ENCODE measurements at regions not wholly inside any gene's neighbourhood (a gene's known extent, or its start where the extent isn't known, plus 50 kb on each side); places are given as distances from the start of the nearest gene placed in this dataset.

DNA sequence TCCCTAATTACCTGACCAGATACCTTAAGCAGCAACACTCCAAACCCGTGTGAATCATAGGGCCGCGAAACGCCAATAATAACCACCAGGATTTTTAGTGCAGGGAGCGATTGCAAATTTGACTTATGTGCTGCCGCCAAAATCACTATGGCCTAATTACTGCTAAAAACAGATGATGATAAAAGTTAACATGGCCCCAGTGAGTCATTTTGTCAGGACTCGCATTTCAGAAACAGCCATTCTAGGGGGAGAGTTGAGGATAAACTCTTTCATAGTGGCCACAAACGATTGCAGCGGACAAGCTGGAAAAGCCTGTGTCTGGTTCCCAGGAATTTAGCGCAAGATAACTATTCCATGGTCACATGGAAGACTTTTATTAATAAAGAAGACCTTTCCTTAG lies 103.4 kb downstream of the HLX start:
- TF ChIP-seq, protein P1, sequence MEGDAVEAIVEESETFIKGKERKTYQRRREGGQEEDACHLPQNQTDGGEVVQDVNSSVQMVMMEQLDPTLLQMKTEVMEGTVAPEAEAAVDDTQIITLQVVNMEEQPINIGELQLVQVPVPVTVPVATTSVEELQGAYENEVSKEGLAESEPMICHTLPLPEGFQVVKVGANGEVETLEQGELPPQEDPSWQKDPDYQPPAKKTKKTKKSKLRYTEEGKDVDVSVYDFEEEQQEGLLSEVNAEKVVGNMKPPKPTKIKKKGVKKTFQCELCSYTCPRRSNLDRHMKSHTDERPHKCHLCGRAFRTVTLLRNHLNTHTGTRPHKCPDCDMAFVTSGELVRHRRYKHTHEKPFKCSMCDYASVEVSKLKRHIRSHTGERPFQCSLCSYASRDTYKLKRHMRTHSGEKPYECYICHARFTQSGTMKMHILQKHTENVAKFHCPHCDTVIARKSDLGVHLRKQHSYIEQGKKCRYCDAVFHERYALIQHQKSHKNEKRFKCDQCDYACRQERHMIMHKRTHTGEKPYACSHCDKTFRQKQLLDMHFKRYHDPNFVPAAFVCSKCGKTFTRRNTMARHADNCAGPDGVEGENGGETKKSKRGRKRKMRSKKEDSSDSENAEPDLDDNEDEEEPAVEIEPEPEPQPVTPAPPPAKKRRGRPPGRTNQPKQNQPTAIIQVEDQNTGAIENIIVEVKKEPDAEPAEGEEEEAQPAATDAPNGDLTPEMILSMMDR (IDR thresholded peaks at IDR 0.05; ENCODE audit: insufficient read depth, low read length): no peak
- TF ChIP-seq POLR2AphosphoS5 (IDR thresholded peaks at IDR 0.05; ENCODE audit: low read depth): no peak
